GM23338 (cell line): ENCODE measurements at regions not wholly inside any gene's neighbourhood (a gene's known extent, or its start where the extent isn't known, plus 50 kb on each side); places are given as distances from the start of the nearest gene placed in this dataset.

Source experiments
- ATAC-seq: fragments of 200-7000 bp; cut with Tn5 transposase; 3 replicates; pipeline ENCODE4 v1.9.1; 2020
- DNase-seq: peaks from one replicate; pipeline ENCODE4 v3.0.0-alpha.2; 2015; ENCODE audit warnings: low spot score
- H2AFZ ChIP-seq: fragments of 200-600 bp; sonication (generic); 2 replicates; pipeline ENCODE4 v1.8.0; 2016; ENCODE audit warnings: antibody characterized with exemption, mild to moderate bottlenecking, moderate library complexity
- H3F3A ChIP-seq: fragments of 200-600 bp; sonication (generic); replicated peaks from 2 replicates; pipeline ENCODE4 v1.8.0; 2017; ENCODE audit warnings: antibody characterized with exemption, mixed run types, low read depth
- H3K27ac ChIP-seq: fragments of 200-600 bp; sonication (generic); 2 replicates; pipeline ENCODE4 v1.6.1; 2016; ENCODE audit warnings: low read depth
- H3K27me3 ChIP-seq: fragments of 200-600 bp; sonication (generic); 2 replicates; pipeline ENCODE4 v1.8.0; 2016; ENCODE audit warnings: mild to moderate bottlenecking, mixed run types, moderate library complexity; ENCODE audit not compliant: insufficient read depth
- H3K36me3 ChIP-seq: fragments of 200-600 bp; sonication (generic); 2 replicates; pipeline ENCODE4 v1.8.0; 2016; ENCODE audit warnings: mild to moderate bottlenecking; ENCODE audit not compliant: insufficient read depth
- H3K4me1 ChIP-seq: fragments of 200-600 bp; sonication (generic); 2 replicates; pipeline ENCODE4 v1.8.0; 2016; ENCODE audit warnings: mild to moderate bottlenecking, moderate library complexity; ENCODE audit not compliant: insufficient read depth
- H3K4me2 ChIP-seq: fragments of 200-600 bp; sonication (generic); 2 replicates; pipeline ENCODE4 v1.7.1; 2017; ENCODE audit warnings: mixed run types
- H3K4me3 ChIP-seq: fragments of 200-600 bp; sonication (generic); 2 replicates; pipeline ENCODE4 v1.6.1; 2016; ENCODE audit warnings: mixed run types
- H3K79me2 ChIP-seq: fragments of 200-600 bp; sonication (generic); replicated peaks from 2 replicates; pipeline ENCODE4 v1.8.0; 2017; ENCODE audit warnings: mild to moderate bottlenecking; ENCODE audit not compliant: insufficient read depth
- H3K9me2 ChIP-seq: fragments of 200-600 bp; sonication (generic); 2 replicates; pipeline ENCODE4 v1.8.0; 2017; ENCODE audit not compliant: insufficient read depth
- H4K20me1 ChIP-seq: fragments of 200-600 bp; sonication (generic); replicated peaks from 2 replicates; pipeline ENCODE4 v1.8.0; 2017; ENCODE audit warnings: mild to moderate bottlenecking; ENCODE audit not compliant: insufficient read depth
- H3K27ac Mint-ChIP-seq: 2 replicates; pipeline ENCODE4 v1.8.0; 2020; ENCODE audit warnings: inconsistent platforms, mild to moderate bottlenecking, moderate library complexity, mixed read lengths
- H3K27me3 Mint-ChIP-seq: 3 replicates; pipeline ENCODE4 v1.8.0; 2022; ENCODE audit warnings: low read depth, mild to moderate bottlenecking, moderate library complexity, mixed read lengths, inconsistent platforms; ENCODE audit not compliant: insufficient read depth, poor library complexity
- H3K36me3 Mint-ChIP-seq: 3 replicates; pipeline ENCODE4 v1.8.0; 2021; ENCODE audit warnings: low read depth, mild to moderate bottlenecking, inconsistent platforms, moderate library complexity, mixed read lengths
- H3K4me1 Mint-ChIP-seq: 3 replicates; pipeline ENCODE4 v1.8.0; 2020; ENCODE audit warnings: mild to moderate bottlenecking, inconsistent platforms, mixed read lengths
- H3K4me3 Mint-ChIP-seq: 3 replicates; pipeline ENCODE4 v1.8.0; 2021; ENCODE audit warnings: moderate library complexity, mild to moderate bottlenecking, inconsistent platforms, mixed read lengths
- H3K9me3 Mint-ChIP-seq: 3 replicates; pipeline ENCODE4 v1.8.0; 2020; ENCODE audit warnings: moderate library complexity, mild to moderate bottlenecking, inconsistent platforms, mixed read lengths
- CREB1 ChIP-seq: fragments of 250-450 bp; sonication (Bioruptor Pico); IDR thresholded peaks from 2 replicates; pipeline ENCODE4 v1.5.0; 2020; ENCODE audit warnings: low read depth, mild to moderate bottlenecking, moderate library complexity
- EZH2 ChIP-seq: fragments of 200-600 bp; sonication (generic); IDR thresholded peaks from one replicate; pipeline ENCODE4 v1.8.0; 2017; ENCODE audit warnings: antibody characterized with exemption, mild to moderate bottlenecking, low read depth; ENCODE audit not compliant: unreplicated experiment
- POLR2AphosphoS5 ChIP-seq: IDR thresholded peaks from 2 replicates; pipeline ENCODE4 v1.6.1; 2016; ENCODE audit warnings: antibody characterized with exemption, low read depth
- STAT1 ChIP-seq: IDR thresholded peaks from one replicate; pipeline ENCODE4 v1.6.1; 2016; ENCODE audit warnings: antibody characterized with exemption; ENCODE audit not compliant: unreplicated experiment
- ZNF114 ChIP-seq: fragments of 250-450 bp; sonication (Bioruptor Pico); IDR thresholded peaks from 2 replicates; pipeline ENCODE4 v1.5.0; 2020; ENCODE audit warnings: mild to moderate bottlenecking, moderate library complexity
- ZNF331 ChIP-seq: fragments of 250-450 bp; sonication (Bioruptor Pico); IDR thresholded peaks from 2 replicates; pipeline ENCODE4 v1.5.0; 2020; ENCODE audit warnings: low read depth, mild to moderate bottlenecking, moderate library complexity
- TF ChIP-seq, protein P1 (sequence below): fragments of 250-450 bp; sonication (Bioruptor Pico); IDR thresholded peaks from 2 replicates; pipeline ENCODE4 v1.5.0; 2020; ENCODE audit warnings: mild to moderate bottlenecking, moderate library complexity
- TF ChIP-seq, protein P2 (sequence below), 2 experiments: fragments of 200-600 bp in 1 of 2; sonication (generic) in 1 of 2; conservative IDR thresholded peaks; 2 replicates each; pipeline versions ENCODE4 v1.5.1 to v1.6.1; 2016 to 2017; ENCODE audit warnings: antibody characterized with exemption in 2 of 2, low read depth in 2 of 2, mild to moderate bottlenecking in 2 of 2, moderate library complexity in 1 of 2
- TF ChIP-seq, protein P3 (sequence below): IDR thresholded peaks from one replicate; pipeline ENCODE4 v1.6.1; 2018; ENCODE audit warnings: antibody characterized with exemption; ENCODE audit not compliant: unreplicated experiment
- TF ChIP-seq, protein P4 (sequence below): IDR thresholded peaks from 2 replicates; pipeline ENCODE4 v1.6.1; 2016; ENCODE audit warnings: antibody characterized with exemption

DNA sequence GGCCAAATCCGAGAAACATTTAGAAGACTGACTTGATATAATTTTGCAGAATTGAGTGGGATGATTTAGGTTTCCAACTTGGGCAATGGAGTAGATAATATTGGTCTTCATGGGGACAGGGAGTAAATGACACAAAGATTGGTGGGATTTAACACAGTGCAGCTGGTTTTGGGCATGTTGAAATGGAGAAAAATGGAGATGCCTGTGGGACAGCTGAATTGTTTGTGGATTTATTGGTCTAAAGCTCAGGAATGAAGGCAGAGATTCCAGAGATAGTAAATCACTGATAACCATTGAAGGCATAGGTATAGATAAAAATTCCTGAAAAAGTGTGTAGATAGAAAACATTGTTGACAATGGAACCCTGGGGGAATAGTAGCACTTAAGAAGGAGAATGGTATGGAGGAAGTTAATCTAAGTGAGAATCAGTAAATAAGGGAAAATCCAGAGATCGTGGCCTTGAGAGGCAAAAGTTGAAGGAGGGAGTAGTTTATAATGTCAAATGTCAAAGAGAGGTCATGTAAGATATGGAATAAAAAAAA is 120.9 kb upstream of the ATP2B1 start:
- no peak overlapping the region for H2AFZ ChIP-seq
- H3K4me1 ChIP-seq, result no peaks in the 10 kb centered on the region; the same call in 1 of the 2 replicates
- no peak overlapping the region for H3K4me2 ChIP-seq
- TF ChIP-seq, protein P1, sequence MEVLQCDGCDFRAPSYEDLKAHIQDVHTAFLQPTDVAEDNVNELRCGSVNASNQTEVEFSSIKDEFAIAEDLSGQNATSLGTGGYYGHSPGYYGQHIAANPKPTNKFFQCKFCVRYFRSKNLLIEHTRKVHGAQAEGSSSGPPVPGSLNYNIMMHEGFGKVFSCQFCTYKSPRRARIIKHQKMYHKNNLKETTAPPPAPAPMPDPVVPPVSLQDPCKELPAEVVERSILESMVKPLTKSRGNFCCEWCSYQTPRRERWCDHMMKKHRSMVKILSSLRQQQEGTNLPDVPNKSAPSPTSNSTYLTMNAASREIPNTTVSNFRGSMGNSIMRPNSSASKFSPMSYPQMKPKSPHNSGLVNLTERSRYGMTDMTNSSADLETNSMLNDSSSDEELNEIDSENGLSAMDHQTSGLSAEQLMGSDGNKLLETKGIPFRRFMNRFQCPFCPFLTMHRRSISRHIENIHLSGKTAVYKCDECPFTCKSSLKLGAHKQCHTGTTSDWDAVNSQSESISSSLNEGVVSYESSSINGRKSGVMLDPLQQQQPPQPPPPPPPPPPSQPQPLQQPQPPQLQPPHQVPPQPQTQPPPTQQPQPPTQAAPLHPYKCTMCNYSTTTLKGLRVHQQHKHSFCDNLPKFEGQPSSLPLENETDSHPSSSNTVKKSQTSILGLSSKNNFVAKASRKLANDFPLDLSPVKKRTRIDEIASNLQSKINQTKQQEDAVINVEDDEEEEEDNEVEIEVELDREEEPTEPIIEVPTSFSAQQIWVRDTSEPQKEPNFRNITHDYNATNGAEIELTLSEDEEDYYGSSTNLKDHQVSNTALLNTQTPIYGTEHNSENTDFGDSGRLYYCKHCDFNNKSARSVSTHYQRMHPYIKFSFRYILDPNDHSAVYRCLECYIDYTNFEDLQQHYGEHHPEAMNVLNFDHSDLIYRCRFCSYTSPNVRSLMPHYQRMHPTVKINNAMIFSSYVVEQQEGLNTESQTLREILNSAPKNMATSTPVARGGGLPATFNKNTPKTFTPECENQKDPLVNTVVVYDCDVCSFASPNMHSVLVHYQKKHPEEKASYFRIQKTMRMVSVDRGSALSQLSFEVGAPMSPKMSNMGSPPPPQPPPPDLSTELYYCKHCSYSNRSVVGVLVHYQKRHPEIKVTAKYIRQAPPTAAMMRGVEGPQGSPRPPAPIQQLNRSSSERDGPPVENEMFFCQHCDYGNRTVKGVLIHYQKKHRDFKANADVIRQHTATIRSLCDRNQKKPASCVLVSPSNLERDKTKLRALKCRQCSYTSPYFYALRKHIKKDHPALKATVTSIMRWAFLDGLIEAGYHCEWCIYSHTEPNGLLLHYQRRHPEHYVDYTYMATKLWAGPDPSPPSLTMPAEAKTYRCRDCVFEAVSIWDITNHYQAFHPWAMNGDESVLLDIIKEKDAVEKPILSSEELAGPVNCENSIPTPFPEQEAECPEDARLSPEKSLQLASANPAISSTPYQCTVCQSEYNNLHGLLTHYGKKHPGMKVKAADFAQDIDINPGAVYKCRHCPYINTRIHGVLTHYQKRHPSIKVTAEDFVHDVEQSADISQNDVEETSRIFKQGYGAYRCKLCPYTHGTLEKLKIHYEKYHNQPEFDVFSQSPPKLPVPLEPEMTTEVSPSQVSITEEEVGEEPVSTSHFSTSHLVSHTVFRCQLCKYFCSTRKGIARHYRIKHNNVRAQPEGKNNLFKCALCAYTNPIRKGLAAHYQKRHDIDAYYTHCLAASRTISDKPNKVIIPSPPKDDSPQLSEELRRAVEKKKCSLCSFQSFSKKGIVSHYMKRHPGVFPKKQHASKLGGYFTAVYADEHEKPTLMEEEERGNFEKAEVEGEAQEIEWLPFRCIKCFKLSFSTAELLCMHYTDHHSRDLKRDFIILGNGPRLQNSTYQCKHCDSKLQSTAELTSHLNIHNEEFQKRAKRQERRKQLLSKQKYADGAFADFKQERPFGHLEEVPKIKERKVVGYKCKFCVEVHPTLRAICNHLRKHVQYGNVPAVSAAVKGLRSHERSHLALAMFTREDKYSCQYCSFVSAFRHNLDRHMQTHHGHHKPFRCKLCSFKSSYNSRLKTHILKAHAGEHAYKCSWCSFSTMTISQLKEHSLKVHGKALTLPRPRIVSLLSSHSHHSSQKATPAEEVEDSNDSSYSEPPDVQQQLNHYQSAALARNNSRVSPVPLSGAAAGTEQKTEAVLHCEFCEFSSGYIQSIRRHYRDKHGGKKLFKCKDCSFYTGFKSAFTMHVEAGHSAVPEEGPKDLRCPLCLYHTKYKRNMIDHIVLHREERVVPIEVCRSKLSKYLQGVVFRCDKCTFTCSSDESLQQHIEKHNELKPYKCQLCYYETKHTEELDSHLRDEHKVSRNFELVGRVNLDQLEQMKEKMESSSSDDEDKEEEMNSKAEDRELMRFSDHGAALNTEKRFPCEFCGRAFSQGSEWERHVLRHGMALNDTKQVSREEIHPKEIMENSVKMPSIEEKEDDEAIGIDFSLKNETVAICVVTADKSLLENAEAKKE (CRISPR knock-in tag), result no peak
- H3K27ac Mint-ChIP-seq, result no peak overlapping the region
- no peaks in the 10 kb centered on the region for H3K36me3 ChIP-seq
- H3K27me3 Mint-ChIP-seq, result no peaks in the 10 kb centered on the region
- no peaks in the 10 kb centered on the region for H3K27me3 ChIP-seq
- H3K79me2 ChIP-seq, result no peaks in the 10 kb centered on the region
- H3K4me3 Mint-ChIP-seq, result no peak overlapping the region
- H3K9me2 ChIP-seq, result no peaks in the 10 kb centered on the region
- DNase-seq (no peak), ATAC-seq (no peak)
- H3K4me1 Mint-ChIP-seq, result peaks cover 18% of the 10 kb centered on the region
- H3K4me3 ChIP-seq, result no peak overlapping the region
- no peaks in the 10 kb centered on the region for H4K20me1 ChIP-seq
- no peaks in the 10 kb centered on the region for H3F3A ChIP-seq
- H3K9me3 Mint-ChIP-seq, result no peaks in the 10 kb centered on the region
- H3K27ac ChIP-seq, result no peak overlapping the region
- H3K36me3 Mint-ChIP-seq, result no peaks in the 10 kb centered on the region

DNA sequence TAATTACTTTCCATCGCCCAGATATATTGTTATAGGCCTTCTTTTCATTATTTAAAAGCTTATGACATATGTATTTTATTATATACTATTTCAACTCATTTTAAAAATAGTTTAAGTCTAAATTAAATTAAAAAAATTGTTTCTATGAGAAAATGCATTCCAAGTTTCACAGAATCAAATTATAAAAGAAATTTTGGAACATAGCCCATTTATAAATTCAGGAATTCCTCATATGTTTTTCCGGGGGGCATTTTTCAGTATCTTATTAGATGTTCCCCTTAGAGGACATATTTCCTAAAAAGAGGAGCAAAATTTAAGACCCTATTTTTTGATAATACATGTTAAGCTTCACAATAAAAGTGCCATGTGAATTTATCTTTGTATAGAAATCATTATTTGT is 119.9 kb upstream of the ATP2B1 start:
- H2AFZ ChIP-seq, result no peak overlapping the region
- no peak overlapping the region for H3K4me2 ChIP-seq
- no peaks in the 10 kb centered on the region for H3K36me3 ChIP-seq
- no peak for ATAC-seq
- H3K27ac ChIP-seq, result no peak overlapping the region
- no peaks in the 10 kb centered on the region for H3K9me2 ChIP-seq
- no peak overlapping the region for H3K4me3 ChIP-seq
- H3F3A ChIP-seq, result no peaks in the 10 kb centered on the region
- Mint-ChIP-seq H3K36me3 (no peaks in the 10 kb centered on the region), H3K9me3 (no peaks in the 10 kb centered on the region), H3K27ac (no peak overlapping the region), H3K4me1 (peaks cover 16% of the 10 kb centered on the region), H3K4me3 (no peak overlapping the region), H3K27me3 (no peaks in the 10 kb centered on the region)
- H3K4me1 ChIP-seq, result no peaks in the 10 kb centered on the region; the same call in 1 of the 2 replicates
- no peaks in the 10 kb centered on the region for H4K20me1 ChIP-seq
- no peak for DNase-seq
- no peaks in the 10 kb centered on the region for H3K27me3 ChIP-seq
- no peaks in the 10 kb centered on the region for H3K79me2 ChIP-seq
- TF ChIP-seq, protein P2, sequence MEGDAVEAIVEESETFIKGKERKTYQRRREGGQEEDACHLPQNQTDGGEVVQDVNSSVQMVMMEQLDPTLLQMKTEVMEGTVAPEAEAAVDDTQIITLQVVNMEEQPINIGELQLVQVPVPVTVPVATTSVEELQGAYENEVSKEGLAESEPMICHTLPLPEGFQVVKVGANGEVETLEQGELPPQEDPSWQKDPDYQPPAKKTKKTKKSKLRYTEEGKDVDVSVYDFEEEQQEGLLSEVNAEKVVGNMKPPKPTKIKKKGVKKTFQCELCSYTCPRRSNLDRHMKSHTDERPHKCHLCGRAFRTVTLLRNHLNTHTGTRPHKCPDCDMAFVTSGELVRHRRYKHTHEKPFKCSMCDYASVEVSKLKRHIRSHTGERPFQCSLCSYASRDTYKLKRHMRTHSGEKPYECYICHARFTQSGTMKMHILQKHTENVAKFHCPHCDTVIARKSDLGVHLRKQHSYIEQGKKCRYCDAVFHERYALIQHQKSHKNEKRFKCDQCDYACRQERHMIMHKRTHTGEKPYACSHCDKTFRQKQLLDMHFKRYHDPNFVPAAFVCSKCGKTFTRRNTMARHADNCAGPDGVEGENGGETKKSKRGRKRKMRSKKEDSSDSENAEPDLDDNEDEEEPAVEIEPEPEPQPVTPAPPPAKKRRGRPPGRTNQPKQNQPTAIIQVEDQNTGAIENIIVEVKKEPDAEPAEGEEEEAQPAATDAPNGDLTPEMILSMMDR (conservative IDR thresholded peaks at IDR 0.05; ENCODE audit: low read depth in 2 of 2), result no peak
- TF ChIP-seq EZH2, result no peak
- TF ChIP-seq, protein P3, sequence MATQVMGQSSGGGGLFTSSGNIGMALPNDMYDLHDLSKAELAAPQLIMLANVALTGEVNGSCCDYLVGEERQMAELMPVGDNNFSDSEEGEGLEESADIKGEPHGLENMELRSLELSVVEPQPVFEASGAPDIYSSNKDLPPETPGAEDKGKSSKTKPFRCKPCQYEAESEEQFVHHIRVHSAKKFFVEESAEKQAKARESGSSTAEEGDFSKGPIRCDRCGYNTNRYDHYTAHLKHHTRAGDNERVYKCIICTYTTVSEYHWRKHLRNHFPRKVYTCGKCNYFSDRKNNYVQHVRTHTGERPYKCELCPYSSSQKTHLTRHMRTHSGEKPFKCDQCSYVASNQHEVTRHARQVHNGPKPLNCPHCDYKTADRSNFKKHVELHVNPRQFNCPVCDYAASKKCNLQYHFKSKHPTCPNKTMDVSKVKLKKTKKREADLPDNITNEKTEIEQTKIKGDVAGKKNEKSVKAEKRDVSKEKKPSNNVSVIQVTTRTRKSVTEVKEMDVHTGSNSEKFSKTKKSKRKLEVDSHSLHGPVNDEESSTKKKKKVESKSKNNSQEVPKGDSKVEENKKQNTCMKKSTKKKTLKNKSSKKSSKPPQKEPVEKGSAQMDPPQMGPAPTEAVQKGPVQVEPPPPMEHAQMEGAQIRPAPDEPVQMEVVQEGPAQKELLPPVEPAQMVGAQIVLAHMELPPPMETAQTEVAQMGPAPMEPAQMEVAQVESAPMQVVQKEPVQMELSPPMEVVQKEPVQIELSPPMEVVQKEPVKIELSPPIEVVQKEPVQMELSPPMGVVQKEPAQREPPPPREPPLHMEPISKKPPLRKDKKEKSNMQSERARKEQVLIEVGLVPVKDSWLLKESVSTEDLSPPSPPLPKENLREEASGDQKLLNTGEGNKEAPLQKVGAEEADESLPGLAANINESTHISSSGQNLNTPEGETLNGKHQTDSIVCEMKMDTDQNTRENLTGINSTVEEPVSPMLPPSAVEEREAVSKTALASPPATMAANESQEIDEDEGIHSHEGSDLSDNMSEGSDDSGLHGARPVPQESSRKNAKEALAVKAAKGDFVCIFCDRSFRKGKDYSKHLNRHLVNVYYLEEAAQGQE, result no peak
- no peak for TF ChIP-seq ZNF114 (CRISPR knock-in tag)
- TF ChIP-seq ZNF331 (CRISPR knock-in tag), result no peak
- TF ChIP-seq, protein P4, sequence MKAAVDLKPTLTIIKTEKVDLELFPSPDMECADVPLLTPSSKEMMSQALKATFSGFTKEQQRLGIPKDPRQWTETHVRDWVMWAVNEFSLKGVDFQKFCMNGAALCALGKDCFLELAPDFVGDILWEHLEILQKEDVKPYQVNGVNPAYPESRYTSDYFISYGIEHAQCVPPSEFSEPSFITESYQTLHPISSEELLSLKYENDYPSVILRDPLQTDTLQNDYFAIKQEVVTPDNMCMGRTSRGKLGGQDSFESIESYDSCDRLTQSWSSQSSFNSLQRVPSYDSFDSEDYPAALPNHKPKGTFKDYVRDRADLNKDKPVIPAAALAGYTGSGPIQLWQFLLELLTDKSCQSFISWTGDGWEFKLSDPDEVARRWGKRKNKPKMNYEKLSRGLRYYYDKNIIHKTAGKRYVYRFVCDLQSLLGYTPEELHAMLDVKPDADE, result no peak
- TF ChIP-seq STAT1, result no peak
- no peak for TF ChIP-seq CREB1
- TF ChIP-seq POLR2AphosphoS5, result no peak
